Transverse colon (tissue), 4 donors: ENCODE measurements at regions not wholly inside any gene's neighbourhood (a gene's known extent, or its start where the extent isn't known, plus 50 kb on each side); places are given as distances from the start of the nearest gene placed in this dataset.

Experiments used
- EP300 ChIP-seq: sonication (generic); formaldehyde crosslinking; IDR thresholded peaks from one replicate; pipeline ENCODE4 v1.6.1; 2017; ENCODE audit warnings: antibody characterized with exemption, low read depth
- POLR2A ChIP-seq: fragments of 450-650 bp; IDR thresholded peaks from one replicate; pipeline ENCODE4 v1.6.1; 2016; ENCODE audit warnings: antibody characterized with exemption, mild to moderate bottlenecking, moderate library complexity
- POLR2AphosphoS5 ChIP-seq, 3 donors: sonication (generic); formaldehyde crosslinking; IDR thresholded peaks; one replicate each; pipeline ENCODE4 v1.6.1; 2016; ENCODE audit warnings: antibody characterized with exemption in 3 of 3
- TF ChIP-seq, protein P1 (sequence below), 5 experiments: fragments of 200-600 bp in 3 of 5; fragments of 450-650 bp in 2 of 5; sonication (generic) in 3 of 5; IDR thresholded peaks; 1 replicate in 2 of 5; 2 replicates in 3 of 5; pipeline ENCODE4 v1.5.1; 2016 to 2017; ENCODE audit warnings: antibody characterized with exemption in 5 of 5, inconsistent platforms in 3 of 5, mild to moderate bottlenecking in 2 of 5, moderate library complexity in 1 of 5

DNA sequence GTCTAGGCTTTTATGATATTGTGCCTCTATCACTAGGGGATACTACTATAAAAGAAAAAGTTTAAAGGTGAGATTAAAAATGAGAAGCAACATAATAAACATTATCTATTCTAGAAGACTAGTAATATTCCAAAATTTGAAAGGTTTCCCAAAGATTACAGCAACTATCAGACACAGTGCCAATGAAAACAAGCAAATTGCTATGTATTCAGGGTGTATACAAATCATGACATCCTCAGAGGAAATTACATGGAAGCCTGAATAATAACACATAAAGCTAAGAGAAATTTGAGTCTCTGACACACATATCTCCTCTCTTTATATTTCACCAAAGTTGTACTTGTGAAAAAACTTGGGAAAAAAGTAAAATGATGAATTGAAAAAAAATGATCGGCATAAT is 327.0 kb downstream of the SEC23A start:
- TF ChIP-seq, protein P1, sequence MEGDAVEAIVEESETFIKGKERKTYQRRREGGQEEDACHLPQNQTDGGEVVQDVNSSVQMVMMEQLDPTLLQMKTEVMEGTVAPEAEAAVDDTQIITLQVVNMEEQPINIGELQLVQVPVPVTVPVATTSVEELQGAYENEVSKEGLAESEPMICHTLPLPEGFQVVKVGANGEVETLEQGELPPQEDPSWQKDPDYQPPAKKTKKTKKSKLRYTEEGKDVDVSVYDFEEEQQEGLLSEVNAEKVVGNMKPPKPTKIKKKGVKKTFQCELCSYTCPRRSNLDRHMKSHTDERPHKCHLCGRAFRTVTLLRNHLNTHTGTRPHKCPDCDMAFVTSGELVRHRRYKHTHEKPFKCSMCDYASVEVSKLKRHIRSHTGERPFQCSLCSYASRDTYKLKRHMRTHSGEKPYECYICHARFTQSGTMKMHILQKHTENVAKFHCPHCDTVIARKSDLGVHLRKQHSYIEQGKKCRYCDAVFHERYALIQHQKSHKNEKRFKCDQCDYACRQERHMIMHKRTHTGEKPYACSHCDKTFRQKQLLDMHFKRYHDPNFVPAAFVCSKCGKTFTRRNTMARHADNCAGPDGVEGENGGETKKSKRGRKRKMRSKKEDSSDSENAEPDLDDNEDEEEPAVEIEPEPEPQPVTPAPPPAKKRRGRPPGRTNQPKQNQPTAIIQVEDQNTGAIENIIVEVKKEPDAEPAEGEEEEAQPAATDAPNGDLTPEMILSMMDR (IDR thresholded peaks at IDR 0.05): no peak
- TF ChIP-seq EP300: no peak
- TF ChIP-seq POLR2AphosphoS5 (IDR thresholded peaks at IDR 0.05): no peak
- no peak for TF ChIP-seq POLR2A
